ENCODE measurements at regions not wholly inside any gene's neighbourhood (a gene's known extent, or its start where the extent isn't known, plus 50 kb on each side); places are given as distances from the start of the nearest gene placed in this dataset.

- WGBS, 2 experiments (ENCODE audit: extremely low coverage in 2 of 2, insufficient read length in 1 of 2): no CpG with 5 or more reads among the region's 4 CpGs
- dilution Hi-C loops (cut with HindIII; ENCODE audit: low sequenced_read_pairs, unreplicated experiment) (no loop called here), in situ Hi-C loops (cut with MboI; ENCODE audit: low sequenced_read_pairs) (no loop called here), intact Hi-C loops (cut with micrococcal nuclease) (no loop called here)
- Histone ChIP-seq H3K9ac (ENCODE audit: low read depth, low read length) (no peak overlapping the region), H2BK20ac (ENCODE audit: low read depth, low read length) (no peak overlapping the region), H2AFZ (replicated peaks; ENCODE audit: low read length, poor library complexity) (no peak overlapping the region), H3K27me3 (ENCODE audit: control insufficient read depth, insufficient read depth, low read length) (no peaks in the 10 kb centered on the region), H4K5ac (ENCODE audit: low read depth, low read length) (no peak overlapping the region), H2BK120ac (ENCODE audit: low read depth, low read length) (no peak overlapping the region), H3K9me3 (ENCODE audit: control insufficient read depth, insufficient read depth, low read length) (no peaks in the 10 kb centered on the region; the same call in none of the 2 replicates), H3K18ac (ENCODE audit: low read depth, low read length) (no peak overlapping the region), H4K20me1 (ENCODE audit: insufficient read depth, low read length) (no peaks in the 10 kb centered on the region), H3K14ac (replicated peaks; ENCODE audit: low read depth, low read length) (no peak overlapping the region), H4K91ac (ENCODE audit: insufficient read depth, low read depth, low read length) (no peak overlapping the region), H4K8ac (ENCODE audit: low read depth in 2 of 2, low read length in 2 of 2) (no peak overlapping the region), H3K27ac (ENCODE audit: insufficient read depth, low read length) (no peak overlapping the region), H3K9me1 (ENCODE audit: insufficient read depth, low read length) (no peaks in the 10 kb centered on the region), H3K36me3 (ENCODE audit: control insufficient read depth, insufficient read depth, low read length) (no peaks in the 10 kb centered on the region), H3K56ac (ENCODE audit: extremely low read depth, insufficient read depth, low read length) (no peak overlapping the region), H2BK15ac (ENCODE audit: low read depth, low read length) (no peak overlapping the region), H2AK5ac (ENCODE audit: low read depth, low read length) (no peak overlapping the region), H3K4me1 (ENCODE audit: control insufficient read depth, insufficient read depth, low read length) (no peaks in the 10 kb centered on the region), H3K79me1 (ENCODE audit: low read depth in 1 of 2, low read length in 2 of 2) (no peaks in the 10 kb centered on the region), H3K4me2 (ENCODE audit: low read depth, low read length) (no peak overlapping the region), H2BK5ac (ENCODE audit: low read depth, low read length, poor library complexity, severe bottlenecking) (no peak overlapping the region), H3K4me3 (ENCODE audit: insufficient read depth, low read depth, low read length) (no peak overlapping the region), H3K23ac (ENCODE audit: low read depth, low read length) (no peak overlapping the region), H3K4ac (ENCODE audit: low read depth, low read length) (no peak overlapping the region), H2AK9ac (replicated peaks; ENCODE audit: low read depth, low read length, poor library complexity) (no peak overlapping the region)
- ChIA-PET POLR2A (ENCODE audit: unreplicated experiment) (no interaction called here), CTCF (no interaction called here)
- BruUV-seq (replicated peaks): no TSS peak
- TF ChIP-seq ELK1 (IDR thresholded peaks at IDR 0.05; ENCODE audit: borderline replicate concordance, low read depth, low read length) (no peak), FOS (IDR thresholded peaks at IDR 0.05; ENCODE audit: low read depth, low read length) (no peak), NFE2L2 (IDR thresholded peaks at IDR 0.05; ENCODE audit: low read depth, low read length) (no peak), USF2 (IDR thresholded peaks at IDR 0.05; ENCODE audit: low read depth, low read length) (no peak), MXI1 (IDR thresholded peaks at IDR 0.05; ENCODE audit: borderline replicate concordance, low read depth, low read length) (no peak), MAFK (IDR thresholded peaks at IDR 0.05; ENCODE audit: low read depth, low read length) (no peak), RCOR1 (IDR thresholded peaks at IDR 0.05; ENCODE audit: insufficient replicate concordance, low read length) (no peak), CTCF (conservative IDR thresholded peaks at IDR 0.05; ENCODE audit: low read depth, low read length) (no peak), SMC3 (IDR thresholded peaks at IDR 0.05; ENCODE audit: low read depth, low read length) (no peak), BHLHE40 (IDR thresholded peaks at IDR 0.05; ENCODE audit: low read depth, low read length) (no peak)
- ATAC-seq (ENCODE audit: low read depth) (no peak), DNase-seq (no peak)
These were observed 235.7 kb downstream of the TUSC1 start for GRCh38 chr9:25442526-25442925.

Data from IMR-90 (cell line).